ENCODE measurements at regions not wholly inside any gene's neighbourhood (a gene's known extent, or its start where the extent isn't known, plus 50 kb on each side); places are given as distances from the start of the nearest gene placed in this dataset.

DNA sequence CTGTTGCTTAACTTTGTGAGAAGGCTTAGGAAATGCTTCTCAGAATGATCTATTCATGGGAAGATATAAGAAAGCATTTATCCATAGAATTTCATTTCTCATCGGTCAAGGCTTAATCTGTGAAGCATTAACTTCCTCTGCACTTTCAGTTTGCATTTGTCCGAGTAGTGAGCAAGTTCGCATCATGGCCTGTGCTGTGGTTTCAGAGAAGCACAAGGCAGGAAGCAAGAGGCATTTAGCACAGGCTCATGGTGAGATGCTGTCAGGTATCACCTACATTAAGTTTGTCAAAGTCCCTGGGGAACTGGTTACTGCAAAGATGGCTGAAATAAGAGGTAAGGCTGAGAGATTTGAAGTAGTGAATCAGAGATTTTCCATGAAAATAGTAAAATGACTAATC, 244.9 kb downstream of the NAP1L3 start:
- Histone ChIP-seq H2AFZ (ENCODE audit: low read depth, low read length) (no peak overlapping the region), H3K4me2 (ENCODE audit: low read length) (no peak overlapping the region), H3K9ac (ENCODE audit: low read length) (no peak overlapping the region), H3K27ac (ENCODE audit: low read length) (no peak overlapping the region), H3K36me3 (replicated peaks; ENCODE audit: low read depth, low read length) (no peaks in the 10 kb centered on the region), H3K9me3 (ENCODE audit: insufficient read depth, low read length) (no peaks in the 10 kb centered on the region), H3K27me3 (ENCODE audit: low read depth, low read length) (no peaks in the 10 kb centered on the region), H3K4me3 (ENCODE audit: low read length) (no peak overlapping the region), H3K79me2 (ENCODE audit: low read length) (no peaks in the 10 kb centered on the region), H4K20me1 (ENCODE audit: insufficient read depth, low read length) (no peaks in the 10 kb centered on the region), H3K4me1 (ENCODE audit: low read length) (no peaks in the 10 kb centered on the region)
- TF ChIP-seq, protein P1, sequence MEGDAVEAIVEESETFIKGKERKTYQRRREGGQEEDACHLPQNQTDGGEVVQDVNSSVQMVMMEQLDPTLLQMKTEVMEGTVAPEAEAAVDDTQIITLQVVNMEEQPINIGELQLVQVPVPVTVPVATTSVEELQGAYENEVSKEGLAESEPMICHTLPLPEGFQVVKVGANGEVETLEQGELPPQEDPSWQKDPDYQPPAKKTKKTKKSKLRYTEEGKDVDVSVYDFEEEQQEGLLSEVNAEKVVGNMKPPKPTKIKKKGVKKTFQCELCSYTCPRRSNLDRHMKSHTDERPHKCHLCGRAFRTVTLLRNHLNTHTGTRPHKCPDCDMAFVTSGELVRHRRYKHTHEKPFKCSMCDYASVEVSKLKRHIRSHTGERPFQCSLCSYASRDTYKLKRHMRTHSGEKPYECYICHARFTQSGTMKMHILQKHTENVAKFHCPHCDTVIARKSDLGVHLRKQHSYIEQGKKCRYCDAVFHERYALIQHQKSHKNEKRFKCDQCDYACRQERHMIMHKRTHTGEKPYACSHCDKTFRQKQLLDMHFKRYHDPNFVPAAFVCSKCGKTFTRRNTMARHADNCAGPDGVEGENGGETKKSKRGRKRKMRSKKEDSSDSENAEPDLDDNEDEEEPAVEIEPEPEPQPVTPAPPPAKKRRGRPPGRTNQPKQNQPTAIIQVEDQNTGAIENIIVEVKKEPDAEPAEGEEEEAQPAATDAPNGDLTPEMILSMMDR (IDR thresholded peaks at IDR 0.05; ENCODE audit: low read depth, low read length) = no peak
- TF ChIP-seq EZH2phosphoT487 (IDR thresholded peaks at IDR 0.05; ENCODE audit: low read depth) = no peak

DNA sequence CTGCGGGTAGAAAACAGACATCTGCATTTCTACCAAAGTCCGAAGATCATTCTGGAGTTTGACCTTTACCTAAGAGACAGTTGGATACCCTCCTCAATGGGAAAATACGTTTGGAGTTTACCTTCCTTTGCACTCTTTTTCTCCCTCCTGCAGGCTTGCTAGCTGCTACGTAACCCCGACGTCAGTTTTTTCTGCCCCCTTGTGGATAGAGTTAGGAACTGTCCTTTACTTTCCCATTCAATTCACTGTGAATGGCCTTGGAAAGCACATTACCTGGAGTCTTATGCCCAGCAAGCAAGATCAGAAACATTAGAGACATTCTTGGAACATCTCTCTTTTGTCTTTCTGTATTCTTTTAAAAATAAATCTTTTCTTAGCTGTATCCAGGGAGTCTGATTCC, 250.7 kb downstream of the NAP1L3 start:
- no peaks in the 10 kb centered on the region for H3K27me3 ChIP-seq (ENCODE audit: low read depth, low read length)
- no peak for TF ChIP-seq EZH2phosphoT487 (IDR thresholded peaks at IDR 0.05; ENCODE audit: low read depth)
- TF ChIP-seq, protein P1 (IDR thresholded peaks at IDR 0.05; ENCODE audit: low read depth, low read length) = peak; percentile 59
- H3K4me1 ChIP-seq (ENCODE audit: low read length) = no peaks in the 10 kb centered on the region
- peak overlapping the region; percentile 65 for H3K4me2 ChIP-seq (ENCODE audit: low read length)
- no peak overlapping the region for H3K9ac ChIP-seq (ENCODE audit: low read length)
- H3K79me2 ChIP-seq (ENCODE audit: low read length) = no peaks in the 10 kb centered on the region
- H3K27ac ChIP-seq (ENCODE audit: low read length) = no peak overlapping the region
- no peaks in the 10 kb centered on the region for H4K20me1 ChIP-seq (ENCODE audit: insufficient read depth, low read length)
- no peaks in the 10 kb centered on the region for H3K9me3 ChIP-seq (ENCODE audit: insufficient read depth, low read length)
- no peaks in the 10 kb centered on the region for H3K36me3 ChIP-seq (replicated peaks; ENCODE audit: low read depth, low read length)
- H2AFZ ChIP-seq (ENCODE audit: low read depth, low read length) = peak overlapping the region; percentile 91
- H3K4me3 ChIP-seq (ENCODE audit: low read length) = peak overlapping the region; percentile 38; the same call in 1 of the 2 replicates

DNA sequence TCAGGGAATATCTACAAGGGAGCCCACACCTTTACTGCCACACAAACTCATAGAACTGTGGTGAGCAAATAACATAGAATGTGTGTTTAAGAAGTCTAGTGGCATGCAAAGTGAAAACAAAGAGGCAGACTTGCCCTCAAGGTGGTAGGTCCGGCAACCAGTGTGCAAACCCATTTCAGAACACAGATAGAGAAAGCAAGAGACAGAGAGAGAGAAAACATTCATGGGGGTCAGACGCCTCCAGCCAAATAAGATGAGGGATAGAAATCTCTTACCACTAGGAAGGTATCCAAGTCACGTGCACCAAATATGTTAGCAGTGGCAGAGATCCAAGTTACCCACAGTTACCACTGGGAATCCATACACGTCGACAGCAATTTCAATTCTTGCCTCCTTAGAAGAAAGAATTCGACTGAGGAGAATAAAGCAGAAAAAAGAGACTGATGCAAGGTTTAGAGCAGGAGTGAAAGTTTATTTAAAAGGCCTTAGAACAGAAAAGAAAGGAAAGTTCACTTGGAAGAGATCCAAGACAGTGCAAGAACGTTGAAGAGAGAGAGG, 252.8 kb downstream of the NAP1L3 start:
- Histone ChIP-seq H3K79me2 (ENCODE audit: low read length) (no peaks in the 10 kb centered on the region), H3K36me3 (replicated peaks; ENCODE audit: low read depth, low read length) (no peaks in the 10 kb centered on the region), H3K9me3 (ENCODE audit: insufficient read depth, low read length) (no peaks in the 10 kb centered on the region), H3K9ac (ENCODE audit: low read length) (no peak overlapping the region), H3K27ac (ENCODE audit: low read length) (no peak overlapping the region), H2AFZ (ENCODE audit: low read depth, low read length) (no peak overlapping the region), H3K4me3 (ENCODE audit: low read length) (no peak overlapping the region), H3K4me1 (ENCODE audit: low read length) (no peaks in the 10 kb centered on the region), H3K4me2 (ENCODE audit: low read length) (no peak overlapping the region), H4K20me1 (ENCODE audit: insufficient read depth, low read length) (no peaks in the 10 kb centered on the region), H3K27me3 (ENCODE audit: low read depth, low read length) (no peaks in the 10 kb centered on the region)
- TF ChIP-seq, protein P1 (IDR thresholded peaks at IDR 0.05; ENCODE audit: low read depth, low read length) = no peak
- no peak for TF ChIP-seq EZH2phosphoT487 (IDR thresholded peaks at IDR 0.05; ENCODE audit: low read depth)

DNA sequence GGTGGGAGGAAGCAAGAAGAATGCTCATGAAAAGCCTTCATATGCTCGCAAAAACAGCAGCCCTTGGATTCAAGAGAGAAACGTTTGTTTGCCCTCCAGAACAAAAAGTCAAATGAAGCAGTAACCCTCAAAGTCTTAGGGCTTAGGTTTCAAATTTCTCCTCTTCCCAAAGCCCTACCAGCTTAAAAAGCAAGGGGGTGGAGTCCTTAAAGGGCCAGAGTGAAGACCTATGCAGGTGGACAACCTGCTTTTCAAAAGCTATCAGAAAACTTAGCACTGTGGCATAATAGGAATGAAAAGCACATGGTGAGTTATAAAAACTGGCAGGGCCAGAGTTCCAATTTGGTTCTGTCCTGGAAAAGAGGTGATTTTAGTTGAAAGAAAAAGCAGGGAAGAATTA, 253.3 kb downstream of the NAP1L3 start:
- no peak overlapping the region for H3K27ac ChIP-seq (ENCODE audit: low read length)
- no peaks in the 10 kb centered on the region for H3K9me3 ChIP-seq (ENCODE audit: insufficient read depth, low read length)
- H3K79me2 ChIP-seq (ENCODE audit: low read length) = no peaks in the 10 kb centered on the region
- H2AFZ ChIP-seq (ENCODE audit: low read depth, low read length) = no peak overlapping the region
- no peaks in the 10 kb centered on the region for H3K4me1 ChIP-seq (ENCODE audit: low read length)
- no peak overlapping the region for H3K4me3 ChIP-seq (ENCODE audit: low read length)
- H4K20me1 ChIP-seq (ENCODE audit: insufficient read depth, low read length) = no peaks in the 10 kb centered on the region
- no peaks in the 10 kb centered on the region for H3K27me3 ChIP-seq (ENCODE audit: low read depth, low read length)
- no peak overlapping the region for H3K4me2 ChIP-seq (ENCODE audit: low read length)
- no peak overlapping the region for H3K9ac ChIP-seq (ENCODE audit: low read length)
- no peaks in the 10 kb centered on the region for H3K36me3 ChIP-seq (replicated peaks; ENCODE audit: low read depth, low read length)
- TF ChIP-seq, protein P1 (IDR thresholded peaks at IDR 0.05; ENCODE audit: low read depth, low read length) = no peak
- TF ChIP-seq EZH2phosphoT487 (IDR thresholded peaks at IDR 0.05; ENCODE audit: low read depth) = no peak

Measured in OCI-LY3 (cell line).